GM18507 (cell line): ENCODE measurements at regions not wholly inside any gene's neighbourhood (a gene's known extent, or its start where the extent isn't known, plus 50 kb on each side); places are given as distances from the start of the nearest gene placed in this dataset.
"Not testable (repeated sequence)": the region's sequence is repeated elsewhere in the genome, so short reads cannot be mapped to it uniquely, and the experiment has no call there.

Experiments used
- DNase-seq: peaks from one replicate; pipeline ENCODE4 v3.0.0; 2011; ENCODE audit warnings: low read depth; ENCODE audit not compliant: insufficient read length; ENCODE audit errors: extremely low spot score
- FAIRE-seq: peaks from 2 replicates; lab custom pipeline; 2011; peaks lifted over from hg19 to GRCh38; lab: Jason Lieb, UNC

- FAIRE-seq: no peak
- no peak for DNase-seq
Measured at GRCh38 chr9:73441890-73442818, 290.5 kb downstream of the ANXA1 start.

DNA sequence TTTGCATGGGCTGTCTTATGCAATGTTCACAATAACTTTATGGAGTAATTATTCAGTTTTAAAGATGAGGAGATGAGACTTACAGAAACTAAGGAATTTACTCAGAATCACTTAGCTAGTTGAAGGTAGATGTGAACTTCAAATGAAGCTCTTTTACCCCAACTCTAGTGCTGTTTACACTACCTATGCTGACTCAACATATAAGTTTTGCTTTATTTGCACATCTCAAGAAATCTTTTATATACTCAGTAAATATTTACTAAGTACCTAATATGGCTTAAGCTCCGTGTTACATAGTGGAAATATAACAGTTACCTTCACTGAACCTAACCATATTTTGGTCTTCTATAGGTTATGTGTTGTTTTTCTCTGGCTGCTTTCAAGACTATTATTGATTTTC, 293.2 kb downstream of the ANXA1 start:
- FAIRE-seq (no peak), DNase-seq (no peak)

GRCh38 chr9:73445384-73445783, 293.7 kb downstream of the ANXA1 start:
- not testable (repeated sequence) for DNase-seq, FAIRE-seq

DNA sequence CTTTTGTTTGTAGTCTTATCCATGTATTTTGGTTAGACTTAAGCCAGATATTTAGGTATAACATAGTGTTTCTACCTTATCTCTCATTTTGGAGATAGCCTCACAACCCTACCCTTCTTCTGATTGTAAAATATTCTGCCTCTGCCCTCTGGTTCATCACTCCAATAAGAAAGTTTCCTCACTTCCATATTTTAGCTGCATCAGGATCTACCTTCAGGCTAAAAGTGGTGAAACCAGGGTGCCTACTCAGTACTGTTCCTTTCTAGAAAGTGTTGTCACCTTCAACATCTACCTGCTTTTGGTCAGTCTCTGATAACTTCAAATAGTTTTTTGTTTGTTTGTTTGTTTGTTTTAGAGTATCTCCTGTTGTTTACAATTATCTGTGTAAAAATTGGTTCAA, 294.6 kb downstream of the ANXA1 start:
- DNase-seq (no peak), FAIRE-seq (no peak)

DNA sequence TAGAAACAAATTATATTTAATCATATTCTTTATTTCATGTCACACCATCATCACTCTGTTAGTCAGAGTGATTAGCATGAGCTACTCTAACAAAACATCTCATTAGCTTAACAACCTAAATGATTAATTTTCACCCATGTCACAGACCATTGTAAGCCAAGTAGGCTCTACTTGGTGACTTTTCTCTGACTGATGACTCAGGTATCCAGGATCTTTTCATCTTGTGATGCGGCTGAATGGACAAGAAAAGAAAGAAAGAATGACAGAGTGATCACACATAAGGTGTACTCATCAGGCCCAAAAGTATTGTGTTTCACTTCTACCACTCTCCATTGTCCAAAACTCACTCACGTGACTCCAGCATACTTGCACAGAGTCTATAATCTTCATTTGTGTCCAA, 299.3 kb downstream of the ANXA1 start:
- DNase-seq: no peak
- FAIRE-seq: no peak

DNA sequence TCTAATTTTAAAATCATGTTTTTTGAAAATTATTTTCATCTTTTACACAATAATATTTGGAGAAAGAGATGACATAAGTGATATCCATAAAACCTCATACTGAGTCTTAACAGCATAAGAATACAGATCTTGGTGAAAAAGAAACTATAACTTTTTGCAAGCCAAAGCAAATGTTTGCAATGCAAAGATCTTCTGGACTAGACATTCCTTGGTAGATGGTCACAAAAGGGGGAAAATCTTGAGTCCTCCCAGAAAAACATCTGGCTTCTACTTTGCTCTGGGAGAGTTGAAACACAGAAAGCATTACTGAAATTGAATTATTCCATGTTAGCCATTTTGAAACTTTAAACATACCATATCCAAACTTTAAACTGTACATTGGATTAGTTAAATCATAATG, 308.2 kb downstream of the ANXA1 start:
- DNase-seq (no peak), FAIRE-seq (no peak)

DNA sequence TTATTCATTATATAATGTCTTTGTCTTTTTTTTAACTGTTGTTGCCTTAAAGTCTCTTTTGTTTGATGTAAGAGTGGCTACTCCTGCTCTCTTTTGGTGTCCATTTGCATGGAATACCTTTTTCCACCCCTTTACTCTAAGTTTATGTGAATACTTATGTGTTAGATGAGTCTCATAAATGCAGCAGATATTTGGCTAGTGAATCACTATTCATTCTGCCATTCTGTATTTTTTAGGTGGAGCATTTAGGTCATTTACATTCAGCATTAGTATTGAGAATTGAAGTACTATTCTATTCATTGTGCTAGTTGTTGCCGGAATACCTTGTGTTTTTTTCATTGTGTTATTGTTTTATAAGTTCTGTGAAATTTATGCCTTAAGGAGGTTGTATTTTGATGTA, 317.1 kb downstream of the ANXA1 start:
- DNase-seq (no peak), FAIRE-seq (no peak)

DNA sequence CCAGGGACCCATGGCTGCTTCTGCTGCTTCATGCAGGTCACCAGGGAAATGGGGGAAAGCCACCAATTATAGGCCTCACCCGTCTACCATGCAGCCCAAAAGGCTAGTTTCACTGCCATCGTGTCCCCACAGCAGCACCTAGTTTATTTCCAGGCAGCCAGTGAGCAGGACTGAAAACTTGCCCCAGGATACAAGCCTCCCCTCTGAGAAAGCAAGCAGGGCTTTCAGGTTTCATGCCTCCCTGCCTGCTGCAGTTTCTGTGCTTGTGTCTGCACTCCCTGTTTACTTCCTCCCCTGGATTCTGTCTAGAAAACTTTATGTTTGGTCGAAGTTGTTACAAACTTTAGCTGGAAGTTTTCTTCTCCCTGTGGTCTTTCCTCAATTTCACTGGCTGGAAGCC, 319.1 kb downstream of the ANXA1 start:
- DNase-seq (no peak), FAIRE-seq (no peak)

GRCh38 chr9:73474002-73474600, 322.4 kb downstream of the ANXA1 start:
- FAIRE-seq (no peak), DNase-seq (no peak)

DNA sequence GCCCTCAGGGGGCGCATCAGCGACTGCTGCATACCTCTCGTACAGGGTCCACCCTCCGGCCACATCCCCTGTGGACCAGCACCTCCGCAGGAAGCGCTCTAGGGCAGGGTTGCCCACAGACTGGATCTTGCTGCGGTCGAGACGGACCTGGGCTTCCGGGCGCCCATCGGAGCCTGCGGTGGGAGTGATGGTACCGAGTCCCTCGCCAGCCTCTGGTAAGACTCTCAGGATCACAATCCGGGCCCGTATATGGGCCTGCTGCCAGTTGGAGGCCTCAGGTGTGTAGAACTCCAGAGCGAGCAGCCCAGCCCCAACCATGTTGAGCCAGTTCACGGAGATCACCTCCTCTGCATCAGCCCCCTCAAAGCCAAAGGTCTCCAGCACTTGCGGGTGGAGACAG, 323.0 kb downstream of the ANXA1 start:
- no peak for FAIRE-seq

GRCh38 chr9:73494894-73495293, 343.2 kb downstream of the ANXA1 start:
- no peak for FAIRE-seq

More for the DNA sequence above, 323.0 kb downstream of the ANXA1 start:
- DNase-seq: no peak

GRCh38 chr9:73497796-73498195, 346.1 kb downstream of the ANXA1 start:
- FAIRE-seq (no peak), DNase-seq (no peak)

More at GRCh38 chr9:73494894-73495293, 343.2 kb downstream of the ANXA1 start:
- DNase-seq: no peak

DNA sequence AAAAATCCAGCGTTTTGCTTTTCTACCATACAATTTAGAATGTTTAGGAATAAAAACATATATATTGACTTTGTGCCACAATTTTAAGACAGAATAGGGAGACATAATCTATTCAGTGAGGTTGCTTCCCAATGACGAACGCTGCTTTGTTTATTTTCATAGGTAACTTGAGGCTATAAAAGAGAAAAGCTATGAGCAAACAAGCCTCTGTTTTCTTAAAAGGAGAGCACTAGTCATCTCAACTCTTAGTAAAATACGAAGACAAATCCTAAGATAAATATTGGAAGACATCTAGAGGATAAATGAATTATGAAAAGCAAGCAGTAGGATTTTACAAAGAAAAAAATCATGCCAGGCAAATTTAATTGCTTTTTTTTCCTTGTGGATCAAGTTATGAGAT, 363.6 kb downstream of the ANXA1 start:
- FAIRE-seq (no peak), DNase-seq (no peak)

DNA sequence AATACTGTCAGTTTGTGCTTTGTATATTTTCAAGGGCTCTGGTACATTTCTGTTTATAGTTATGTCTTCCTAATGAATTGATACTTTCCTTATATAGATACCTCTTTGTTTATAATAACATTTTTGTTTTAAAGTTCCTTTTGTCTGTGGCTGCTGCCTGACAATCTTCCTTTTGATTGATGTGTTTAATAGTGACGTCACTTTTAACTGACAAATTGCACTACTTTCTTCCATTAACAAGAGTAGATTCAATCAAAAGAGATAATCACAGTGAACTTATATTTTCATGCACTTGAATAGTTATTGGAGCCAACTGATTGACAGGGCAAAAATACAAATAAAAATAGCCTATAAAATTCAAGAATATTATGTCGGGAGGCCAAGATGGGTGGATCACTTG, 371.7 kb downstream of the ANXA1 start:
- no peak for FAIRE-seq
- no peak for DNase-seq

DNA sequence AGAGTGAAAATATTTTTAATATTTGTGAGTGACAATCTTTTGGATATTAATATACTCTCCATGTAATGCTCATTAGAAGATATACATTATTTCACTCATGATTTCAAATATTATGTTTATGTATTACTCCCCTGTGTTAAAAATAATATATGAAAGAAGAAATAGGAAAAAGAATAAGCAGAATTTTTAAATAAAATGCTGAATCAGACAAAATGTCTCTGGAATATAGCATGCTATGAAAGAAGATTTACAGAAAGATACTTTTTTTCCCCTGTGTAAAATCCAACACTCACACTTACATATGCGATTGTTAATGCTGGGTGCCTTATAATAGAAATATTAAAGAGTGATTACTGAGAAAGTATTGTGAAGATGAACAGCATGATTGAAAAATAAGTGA, 373.7 kb downstream of the ANXA1 start:
- DNase-seq: no peak
- FAIRE-seq: no peak

DNA sequence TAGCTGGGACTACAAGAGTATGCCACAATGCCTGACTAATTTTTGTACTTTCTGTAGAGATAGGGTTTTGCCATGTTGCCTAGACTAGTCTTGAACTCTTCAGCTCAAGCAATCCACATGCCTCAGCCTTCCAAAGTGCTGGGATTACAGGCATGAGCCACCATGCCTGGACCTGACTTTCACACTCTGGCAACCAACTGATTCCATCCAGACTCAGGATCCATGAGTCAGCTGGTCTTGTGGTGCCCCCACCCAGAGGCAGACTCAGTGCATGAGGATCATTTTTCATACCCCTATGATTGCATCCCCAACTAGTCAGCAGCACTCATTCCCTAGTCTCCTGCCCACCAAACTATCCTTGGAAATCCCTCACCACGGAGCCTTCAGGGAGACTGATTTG, 375.9 kb downstream of the ANXA1 start:
- no peak for DNase-seq
- FAIRE-seq: no peak

DNA sequence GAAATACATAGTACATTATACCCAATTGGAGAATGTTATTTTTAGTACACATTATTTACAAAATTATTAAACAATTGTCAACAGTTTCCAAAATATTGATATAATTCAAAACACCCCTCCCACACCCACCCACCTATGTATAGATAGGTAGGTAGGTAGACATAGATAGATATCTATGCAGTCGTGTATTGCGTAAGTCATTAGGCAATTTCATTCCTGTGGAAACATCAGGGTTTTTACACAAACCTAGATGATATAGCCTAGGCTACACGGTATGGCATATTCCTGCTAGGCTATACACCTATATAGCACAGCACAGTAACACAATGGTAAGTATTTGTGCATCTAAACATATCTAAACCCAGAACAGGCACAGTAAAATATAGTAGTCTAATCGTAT, 377.3 kb downstream of the ANXA1 start:
- no peak for FAIRE-seq
- DNase-seq: no peak

DNA sequence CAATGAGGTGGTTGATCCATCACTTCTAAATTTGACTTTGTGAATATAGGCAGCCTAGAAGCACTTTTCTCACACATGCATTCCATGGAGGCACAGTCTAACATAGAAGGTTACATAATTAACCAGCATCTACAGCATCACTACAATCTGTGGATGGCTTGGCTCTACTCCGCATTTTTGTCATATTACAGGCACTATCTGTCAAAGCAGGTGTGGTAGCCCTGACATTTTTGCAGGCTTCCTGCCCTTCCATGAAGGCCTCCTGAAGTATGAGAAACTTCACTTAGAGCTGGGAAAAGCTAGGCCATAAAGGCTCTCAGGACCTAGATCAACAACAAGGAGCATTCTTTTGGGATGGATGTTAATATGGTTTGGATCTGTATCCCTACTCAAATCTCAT, 378.0 kb downstream of the ANXA1 start:
- DNase-seq: no peak
- FAIRE-seq: no peak

GRCh38 chr9:73531051-73531532, 379.4 kb downstream of the ANXA1 start:
- FAIRE-seq (no peak), DNase-seq (no peak)

GRCh38 chr9:73531658-73532057, 380.0 kb downstream of the ANXA1 start:
- FAIRE-seq (peak; percentile 9), DNase-seq (no peak)

DNA sequence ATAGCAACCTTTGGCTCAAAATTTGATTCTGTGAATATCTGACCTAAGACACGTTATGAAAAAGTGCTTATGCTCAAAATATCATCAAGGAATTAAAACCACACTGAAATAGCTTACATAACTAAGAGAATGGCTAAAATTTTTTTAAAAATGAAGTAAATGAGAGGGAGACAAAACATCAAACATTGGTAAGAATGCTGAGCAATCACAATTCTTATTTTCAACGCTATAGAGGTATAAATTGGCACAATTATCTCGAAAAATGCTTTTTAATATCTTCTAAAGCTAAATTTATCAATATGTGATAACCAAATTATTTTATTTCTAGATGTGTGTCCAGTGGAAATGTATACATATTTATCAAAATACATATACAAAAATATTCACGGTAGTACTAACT, 381.3 kb downstream of the ANXA1 start:
- no peak for FAIRE-seq
- no peak for DNase-seq
